HG03025 (cell line): ENCODE measurements at regions not wholly inside any gene's neighbourhood (a gene's known extent, or its start where the extent isn't known, plus 50 kb on each side); places are given as distances from the start of the nearest gene placed in this dataset.

Experiments
- ATAC-seq: cut with Tn5 transposase; IDR thresholded peaks from one replicate; pipeline ENCODE4 v1.9.1; 2021; ENCODE audit warnings: mild to moderate bottlenecking, moderate library complexity; ENCODE audit not compliant: unreplicated experiment, low FRiP score

GRCh38 chr6:141267420-141267819, 865.3 kb upstream of the GJE1 start:
- ATAC-seq: no peak

- no peak for ATAC-seq
These were observed 866.7 kb upstream of the GJE1 start for GRCh38 chr6:141265756-141266623.

- ATAC-seq: no peak
These were observed 868.6 kb upstream of the GJE1 start for GRCh38 chr6:141264101-141264500.

GRCh38 chr6:141261672-141262060, 871.1 kb upstream of the GJE1 start:
- ATAC-seq: no peak

- no peak for ATAC-seq
These were observed 871.6 kb upstream of the GJE1 start for GRCh38 chr6:141261016-141261671.

GRCh38 chr6:141260627-141261015, 872.1 kb upstream of the GJE1 start:
- no peak for ATAC-seq

- ATAC-seq: no peak
These were observed 872.9 kb upstream of the GJE1 start for GRCh38 chr6:141259807-141260206.

GRCh38 chr6:141259091-141259490, 873.6 kb upstream of the GJE1 start:
- no peak for ATAC-seq

- ATAC-seq: no peak
These were observed 874.2 kb upstream of the GJE1 start for GRCh38 chr6:141258516-141258915.

- ATAC-seq: no peak
These were observed 878.4 kb upstream of the GJE1 start for GRCh38 chr6:141254336-141254735.

GRCh38 chr6:141252828-141253608, 879.7 kb upstream of the GJE1 start:
- ATAC-seq: no peak

GRCh38 chr6:141251286-141251685, 881.4 kb upstream of the GJE1 start:
- no peak for ATAC-seq

GRCh38 chr6:141248021-141248799, 884.5 kb upstream of the GJE1 start:
- ATAC-seq: peak; percentile 76

GRCh38 chr6:141244366-141244765, 888.4 kb upstream of the GJE1 start:
- ATAC-seq: no peak

GRCh38 chr6:141242957-141243356, 889.8 kb upstream of the GJE1 start:
- no peak for ATAC-seq

GRCh38 chr6:141229296-141229695, 903.4 kb upstream of the GJE1 start:
- ATAC-seq: no peak

- ATAC-seq: no peak
These were observed 914.1 kb upstream of the GJE1 start for GRCh38 chr6:141218583-141218982.

- ATAC-seq: no peak
These were observed 916.0 kb upstream of the GJE1 start for GRCh38 chr6:141216726-141217125.

- no peak for ATAC-seq
These were observed 920.4 kb upstream of the GJE1 start for GRCh38 chr6:141212296-141212695.

- ATAC-seq: no peak
These were observed 920.9 kb upstream of the GJE1 start for GRCh38 chr6:141211845-141212244.
